ENCODE measurements at regions not wholly inside any gene's neighbourhood (a gene's known extent, or its start where the extent isn't known, plus 50 kb on each side); places are given as distances from the start of the nearest gene placed in this dataset.

DNA sequence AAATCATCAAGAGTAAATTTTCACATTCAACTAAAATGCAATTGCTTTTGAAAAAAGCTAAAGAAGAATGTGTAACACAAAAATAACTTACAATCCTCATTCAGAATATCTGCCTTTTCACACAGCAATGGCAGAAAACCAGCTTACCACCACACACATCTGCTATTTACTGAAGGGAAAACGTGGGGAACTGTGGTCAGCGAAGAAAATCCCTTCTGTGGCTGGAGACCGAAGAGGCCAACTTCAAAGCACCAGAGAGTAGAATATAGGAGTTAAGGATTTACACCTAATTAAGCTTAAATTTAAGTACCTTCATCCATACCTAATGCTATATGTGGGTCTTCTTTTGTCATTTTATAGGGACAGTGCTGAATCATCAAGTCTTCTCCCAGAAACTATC is 339.6 kb downstream of the DEPDC1B start:
- no peak overlapping the region for H3K4me3 ChIP-seq (ENCODE audit: low read depth, low read length)
- TF ChIP-seq, protein P1, sequence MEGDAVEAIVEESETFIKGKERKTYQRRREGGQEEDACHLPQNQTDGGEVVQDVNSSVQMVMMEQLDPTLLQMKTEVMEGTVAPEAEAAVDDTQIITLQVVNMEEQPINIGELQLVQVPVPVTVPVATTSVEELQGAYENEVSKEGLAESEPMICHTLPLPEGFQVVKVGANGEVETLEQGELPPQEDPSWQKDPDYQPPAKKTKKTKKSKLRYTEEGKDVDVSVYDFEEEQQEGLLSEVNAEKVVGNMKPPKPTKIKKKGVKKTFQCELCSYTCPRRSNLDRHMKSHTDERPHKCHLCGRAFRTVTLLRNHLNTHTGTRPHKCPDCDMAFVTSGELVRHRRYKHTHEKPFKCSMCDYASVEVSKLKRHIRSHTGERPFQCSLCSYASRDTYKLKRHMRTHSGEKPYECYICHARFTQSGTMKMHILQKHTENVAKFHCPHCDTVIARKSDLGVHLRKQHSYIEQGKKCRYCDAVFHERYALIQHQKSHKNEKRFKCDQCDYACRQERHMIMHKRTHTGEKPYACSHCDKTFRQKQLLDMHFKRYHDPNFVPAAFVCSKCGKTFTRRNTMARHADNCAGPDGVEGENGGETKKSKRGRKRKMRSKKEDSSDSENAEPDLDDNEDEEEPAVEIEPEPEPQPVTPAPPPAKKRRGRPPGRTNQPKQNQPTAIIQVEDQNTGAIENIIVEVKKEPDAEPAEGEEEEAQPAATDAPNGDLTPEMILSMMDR (conservative IDR thresholded peaks at IDR 0.05; ENCODE audit: low read depth, low read length), result no peak
- DNase-seq (ENCODE audit: low read depth), result no peak

DNA sequence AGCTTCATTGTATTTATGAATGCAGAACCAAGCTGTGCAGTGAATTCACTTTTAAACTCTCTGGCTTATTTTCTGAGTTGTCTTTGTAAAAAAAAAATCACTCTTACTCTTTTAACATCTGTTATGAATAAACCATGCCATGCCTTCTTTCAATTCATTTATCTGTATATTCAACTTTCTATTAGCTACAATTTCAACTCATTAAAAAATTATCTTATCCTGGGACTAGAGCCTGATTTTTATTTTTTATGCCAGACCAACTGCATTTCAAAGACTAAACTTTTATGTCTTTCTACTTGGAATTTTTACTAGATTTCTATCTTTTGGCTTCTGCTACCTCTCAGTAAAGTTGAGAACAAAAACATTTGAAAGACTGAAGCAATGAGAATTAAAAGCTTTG is 342.7 kb downstream of the DEPDC1B start:
- no peak overlapping the region for H3K4me3 ChIP-seq (ENCODE audit: low read depth, low read length)
- DNase-seq (ENCODE audit: low read depth), result no peak
- TF ChIP-seq, protein P1 (conservative IDR thresholded peaks at IDR 0.05; ENCODE audit: low read depth, low read length), result no peak

DNA sequence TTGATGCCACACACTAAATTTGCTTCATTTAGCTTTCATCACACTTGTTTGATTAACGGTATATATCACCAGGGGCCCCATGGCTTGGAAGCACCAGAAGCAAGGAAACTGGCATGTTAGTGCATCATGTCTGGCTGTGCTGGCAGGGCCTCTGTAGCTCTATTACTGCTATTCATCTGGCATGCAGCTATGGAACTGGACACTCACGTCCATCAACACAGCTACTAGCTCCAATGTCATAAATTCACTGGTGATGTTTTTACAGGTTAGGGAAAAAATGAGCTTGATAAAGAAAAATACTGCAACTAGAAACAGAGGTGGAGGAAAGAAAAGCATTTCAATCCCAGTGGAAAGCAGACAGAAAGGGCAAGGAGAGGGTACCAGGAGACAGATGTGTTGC is 343.2 kb downstream of the DEPDC1B start:
- no peak overlapping the region for H3K4me3 ChIP-seq (ENCODE audit: low read depth, low read length)
- no peak for DNase-seq (ENCODE audit: low read depth)
- TF ChIP-seq, protein P1 (conservative IDR thresholded peaks at IDR 0.05; ENCODE audit: low read depth, low read length), result no peak

DNA sequence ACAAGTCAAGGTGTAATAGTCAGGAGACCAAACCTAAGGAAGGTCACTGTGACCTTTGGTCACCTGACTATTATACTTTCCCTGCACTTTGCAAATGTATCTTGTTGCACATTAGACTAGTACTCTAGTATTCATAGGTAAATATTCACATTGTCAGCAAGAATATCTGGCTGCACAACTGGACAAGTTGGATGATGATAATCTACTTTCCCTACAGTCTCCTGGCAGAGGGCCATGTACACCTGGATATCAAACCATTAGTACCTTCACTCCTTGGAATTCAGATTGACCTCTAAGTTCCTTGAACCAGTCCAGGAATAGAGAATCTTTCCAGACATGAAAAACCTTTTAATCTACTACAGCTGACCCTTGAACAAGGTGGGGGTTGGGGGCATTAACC is 344.8 kb downstream of the DEPDC1B start:
- DNase-seq (ENCODE audit: low read depth), result no peak
- H3K4me3 ChIP-seq (ENCODE audit: low read depth, low read length), result no peak overlapping the region
- TF ChIP-seq, protein P1 (conservative IDR thresholded peaks at IDR 0.05; ENCODE audit: low read depth, low read length), result no peak

DNA sequence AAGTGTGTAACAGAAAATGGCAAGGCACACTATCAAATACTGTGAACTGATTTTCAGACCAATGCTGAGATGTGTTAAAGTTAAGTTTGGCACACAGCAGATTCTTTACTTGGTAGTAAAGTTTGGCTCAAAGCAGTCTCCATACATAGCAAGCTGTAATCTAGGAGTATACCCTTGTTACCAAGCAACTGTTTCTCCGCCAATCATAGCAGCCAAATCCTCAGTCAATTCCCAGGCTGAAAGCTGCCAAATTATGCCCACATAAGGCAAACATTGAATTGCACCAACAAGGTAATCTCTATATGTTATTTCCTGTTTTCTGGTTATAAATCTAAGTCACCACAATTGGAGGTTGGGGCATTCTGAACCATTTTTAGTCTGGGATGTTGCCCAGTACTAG is 345.7 kb downstream of the DEPDC1B start:
- no peak for DNase-seq (ENCODE audit: low read depth)
- no peak overlapping the region for H3K4me3 ChIP-seq (ENCODE audit: low read depth, low read length)
- TF ChIP-seq, protein P1 (conservative IDR thresholded peaks at IDR 0.05; ENCODE audit: low read depth, low read length), result no peak

DNA sequence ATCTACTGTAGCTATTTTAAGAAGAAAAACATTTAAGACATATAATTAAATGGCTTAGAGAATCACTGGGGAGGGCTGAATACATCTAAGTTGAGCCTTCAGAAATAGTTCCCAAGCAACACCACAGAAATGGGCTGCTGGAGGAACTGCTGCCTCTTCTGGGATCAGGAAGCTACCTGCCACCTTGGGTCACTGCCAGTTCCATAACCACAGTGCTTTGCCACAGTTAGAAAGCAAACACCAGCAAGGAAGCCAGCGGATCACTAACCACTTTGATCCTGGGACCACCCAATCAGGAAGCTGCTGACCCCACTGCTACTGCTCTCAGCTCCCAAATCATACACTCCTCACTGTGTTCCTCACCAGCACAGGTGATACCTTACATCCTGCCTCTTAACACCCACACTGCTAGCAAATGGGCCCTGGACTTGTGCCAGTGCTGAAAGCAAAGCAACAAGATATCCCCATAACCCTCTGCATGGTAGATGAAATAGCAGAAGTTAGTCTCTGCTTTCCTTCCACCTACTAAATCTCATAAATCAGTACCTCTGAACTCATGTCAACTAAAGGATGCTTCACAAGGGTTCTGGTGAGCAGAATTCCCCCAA is 346.9 kb downstream of the DEPDC1B start:
- DNase-seq (ENCODE audit: low read depth), result no peak
- TF ChIP-seq, protein P1 (conservative IDR thresholded peaks at IDR 0.05; ENCODE audit: low read depth, low read length), result no peak
- no peak overlapping the region for H3K4me3 ChIP-seq (ENCODE audit: low read depth, low read length)

DNA sequence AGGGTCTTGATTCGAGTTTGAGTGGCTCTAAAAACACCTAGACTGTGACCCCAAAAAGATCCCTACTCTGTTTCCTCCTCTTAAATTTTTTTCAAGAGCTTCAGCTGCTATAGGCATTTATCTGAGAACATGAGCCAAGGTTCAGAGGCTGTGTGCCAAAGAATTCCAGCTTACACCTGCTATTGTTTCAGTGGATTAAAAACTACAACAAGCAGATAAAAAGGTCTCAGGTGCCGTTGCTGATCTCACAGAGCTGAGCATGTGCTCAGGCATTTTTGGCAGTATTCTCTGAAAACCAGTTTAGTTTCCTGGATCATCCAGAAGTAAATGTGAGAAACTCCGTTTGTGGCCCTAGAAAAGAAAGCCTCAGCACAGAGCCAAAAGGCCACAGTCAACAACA is 349.2 kb downstream of the DEPDC1B start:
- H3K4me3 ChIP-seq (ENCODE audit: low read depth, low read length), result no peak overlapping the region
- TF ChIP-seq, protein P1 (conservative IDR thresholded peaks at IDR 0.05; ENCODE audit: low read depth, low read length), result no peak
- no peak for DNase-seq (ENCODE audit: low read depth)

Measured in choroid plexus epithelial cell (primary cell).